ENCODE measurements at regions not wholly inside any gene's neighbourhood (a gene's known extent, or its start where the extent isn't known, plus 50 kb on each side); places are given as distances from the start of the nearest gene placed in this dataset.

DNA sequence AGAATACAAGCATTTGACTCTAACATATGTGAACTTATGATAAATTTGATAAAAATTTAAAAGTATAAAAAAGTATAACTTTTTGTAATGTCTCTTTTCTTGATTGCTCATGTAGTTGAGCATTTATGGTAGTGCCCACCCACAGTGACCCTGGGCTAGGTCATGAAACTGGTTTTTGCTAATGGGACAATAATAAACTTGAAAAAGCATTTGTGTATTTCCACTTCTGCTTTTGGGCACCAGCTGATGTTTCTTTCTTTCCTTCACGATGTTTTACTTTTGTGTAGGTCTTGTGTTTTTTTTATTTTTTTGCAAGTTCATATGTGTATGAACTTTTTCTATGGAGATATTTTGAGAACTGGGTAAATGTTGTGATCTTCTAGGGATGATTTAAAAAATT is 313.1 kb downstream of the CBLL2 start:
- CTCF ChIA-PET, result no interaction called here
- ATAC-seq, result no peak
- TF ChIP-seq FOXS1 (CRISPR knock-in tag; IDR thresholded peaks at IDR 0.05), result no peak
- no peak for TF ChIP-seq JUNB (IDR thresholded peaks at IDR 0.05)
- no peak for TF ChIP-seq RARB (CRISPR knock-in tag; IDR thresholded peaks at IDR 0.05)
- TF ChIP-seq GATA3 (IDR thresholded peaks at IDR 0.05; ENCODE audit: borderline replicate concordance), result no peak
- TF ChIP-seq TFCP2L1 (CRISPR knock-in tag; IDR thresholded peaks at IDR 0.05), result no peak
- TF ChIP-seq CBX2 (IDR thresholded peaks at IDR 0.05; ENCODE audit: borderline replicate concordance, low read depth), result no peak
- TF ChIP-seq, protein P1, sequence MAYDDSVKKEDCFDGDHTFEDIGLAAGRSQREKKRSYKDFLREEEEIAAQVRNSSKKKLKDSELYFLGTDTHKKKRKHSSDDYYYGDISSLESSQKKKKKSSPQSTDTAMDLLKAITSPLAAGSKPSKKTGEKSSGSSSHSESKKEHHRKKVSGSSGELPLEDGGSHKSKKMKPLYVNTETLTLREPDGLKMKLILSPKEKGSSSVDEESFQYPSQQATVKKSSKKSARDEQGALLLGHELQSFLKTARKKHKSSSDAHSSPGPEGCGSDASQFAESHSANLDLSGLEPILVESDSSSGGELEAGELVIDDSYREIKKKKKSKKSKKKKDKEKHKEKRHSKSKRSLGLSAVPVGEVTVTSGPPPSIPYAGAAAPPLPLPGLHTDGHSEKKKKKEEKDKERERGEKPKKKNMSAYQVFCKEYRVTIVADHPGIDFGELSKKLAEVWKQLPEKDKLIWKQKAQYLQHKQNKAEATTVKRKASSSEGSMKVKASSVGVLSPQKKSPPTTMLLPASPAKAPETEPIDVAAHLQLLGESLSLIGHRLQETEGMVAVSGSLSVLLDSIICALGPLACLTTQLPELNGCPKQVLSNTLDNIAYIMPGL (CRISPR knock-in tag; IDR thresholded peaks at IDR 0.05; ENCODE audit: borderline replicate concordance), result no peak
- TF ChIP-seq MAFK (IDR thresholded peaks at IDR 0.05; ENCODE audit: partially characterized antibody), result no peak
- no peak for TF ChIP-seq ZC3H11A (IDR thresholded peaks at IDR 0.05)
- no peak for TF ChIP-seq NFE2L2 (conservative IDR thresholded peaks at IDR 0.05; ENCODE audit: low read length)
- no peak for TF ChIP-seq FOSB (CRISPR knock-in tag; IDR thresholded peaks at IDR 0.05)
- DNase-seq (ENCODE audit: low read depth in 1 of 2, low spot score in 1 of 2), result no peak
- no peak overlapping the region for H3K4me3 ChIP-seq
- no peaks in the 10 kb centered on the region for H3K9me3 ChIP-seq
- H3K27ac ChIP-seq, result no peak overlapping the region
- WGBS (ENCODE audit: missing lambda C conversion rate), result 47% methylated on average over 1 of the region's 1 CpG
- no peak for FAIRE-seq
- no peaks in the 10 kb centered on the region for H3K4me1 ChIP-seq
- no peak overlapping the region for H3K4me2 ChIP-seq
- POLR2A ChIA-PET, result no interaction called here

DNA sequence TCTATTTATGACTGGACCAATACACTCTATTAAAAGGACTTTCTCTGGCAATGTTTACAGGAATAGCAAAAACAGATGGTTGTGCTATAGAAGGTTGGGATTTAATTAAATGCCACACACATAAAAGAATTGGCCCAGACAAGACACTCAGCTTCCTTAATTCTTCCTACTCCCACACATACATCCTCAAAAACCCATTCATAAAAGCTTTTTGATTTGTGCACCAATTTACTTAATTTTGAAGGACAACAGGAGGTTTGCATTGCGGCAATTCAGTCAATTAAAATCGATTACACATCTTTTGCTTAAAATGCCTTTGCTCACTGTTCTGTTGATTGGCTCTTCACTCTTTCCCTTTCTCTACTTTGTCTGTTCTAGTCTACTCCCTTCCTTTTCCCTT is 317.1 kb downstream of the CBLL2 start:
- TF ChIP-seq MAFK (IDR thresholded peaks at IDR 0.05; ENCODE audit: partially characterized antibody) (no peak), HOXB13 (CRISPR knock-in tag; IDR thresholded peaks at IDR 0.05; ENCODE audit: low read depth) (no peak), EP300 (IDR thresholded peaks at IDR 0.05) (no peak), MAZ (IDR thresholded peaks at IDR 0.05; ENCODE audit: borderline replicate concordance, low read depth, low read length) (no peak), MYC (IDR thresholded peaks at IDR 0.05; ENCODE audit: borderline replicate concordance, low read length) (no peak), EHMT2 (IDR thresholded peaks at IDR 0.05; ENCODE audit: low read depth) (no peak), HOXB5 (CRISPR knock-in tag; IDR thresholded peaks at IDR 0.05) (no peak), HEYL (CRISPR knock-in tag; IDR thresholded peaks at IDR 0.05) (no peak), HOXA7 (CRISPR knock-in tag; IDR thresholded peaks at IDR 0.05) (no peak)
- TF ChIP-seq, protein P2, sequence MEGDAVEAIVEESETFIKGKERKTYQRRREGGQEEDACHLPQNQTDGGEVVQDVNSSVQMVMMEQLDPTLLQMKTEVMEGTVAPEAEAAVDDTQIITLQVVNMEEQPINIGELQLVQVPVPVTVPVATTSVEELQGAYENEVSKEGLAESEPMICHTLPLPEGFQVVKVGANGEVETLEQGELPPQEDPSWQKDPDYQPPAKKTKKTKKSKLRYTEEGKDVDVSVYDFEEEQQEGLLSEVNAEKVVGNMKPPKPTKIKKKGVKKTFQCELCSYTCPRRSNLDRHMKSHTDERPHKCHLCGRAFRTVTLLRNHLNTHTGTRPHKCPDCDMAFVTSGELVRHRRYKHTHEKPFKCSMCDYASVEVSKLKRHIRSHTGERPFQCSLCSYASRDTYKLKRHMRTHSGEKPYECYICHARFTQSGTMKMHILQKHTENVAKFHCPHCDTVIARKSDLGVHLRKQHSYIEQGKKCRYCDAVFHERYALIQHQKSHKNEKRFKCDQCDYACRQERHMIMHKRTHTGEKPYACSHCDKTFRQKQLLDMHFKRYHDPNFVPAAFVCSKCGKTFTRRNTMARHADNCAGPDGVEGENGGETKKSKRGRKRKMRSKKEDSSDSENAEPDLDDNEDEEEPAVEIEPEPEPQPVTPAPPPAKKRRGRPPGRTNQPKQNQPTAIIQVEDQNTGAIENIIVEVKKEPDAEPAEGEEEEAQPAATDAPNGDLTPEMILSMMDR (IDR thresholded peaks at IDR 0.05), result no peak
- TF ChIP-seq, protein P1 (CRISPR knock-in tag; IDR thresholded peaks at IDR 0.05; ENCODE audit: borderline replicate concordance), result no peak
- TF ChIP-seq, protein P3, sequence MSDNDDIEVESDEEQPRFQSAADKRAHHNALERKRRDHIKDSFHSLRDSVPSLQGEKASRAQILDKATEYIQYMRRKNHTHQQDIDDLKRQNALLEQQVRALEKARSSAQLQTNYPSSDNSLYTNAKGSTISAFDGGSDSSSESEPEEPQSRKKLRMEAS (IDR thresholded peaks at IDR 0.05), result no peak
- DNase-seq (ENCODE audit: low read depth in 1 of 2, low spot score in 1 of 2) (no peak), FAIRE-seq (no peak), ATAC-seq (no peak)
- Histone ChIP-seq H3K4me2 (no peak overlapping the region), H3K9me3 (no peaks in the 10 kb centered on the region), H3K27ac (no peak overlapping the region), H3K4me3 (no peak overlapping the region), H3K4me1 (no peaks in the 10 kb centered on the region)
- ChIA-PET POLR2A (no interaction called here), CTCF (no interaction called here)
- WGBS (ENCODE audit: missing lambda C conversion rate), result 58% methylated on average over 2 of the region's 2 CpGs
